K562 (cell line): ENCODE measurements at regions not wholly inside any gene's neighbourhood (a gene's known extent, or its start where the extent isn't known, plus 50 kb on each side); places are given as distances from the start of the nearest gene placed in this dataset.

ENCODE experiments used
- ATAC-seq: fragments of 200-7000 bp; cut with Tn5 transposase; 3 replicates; pipeline ENCODE4 v1.9.1; 2020; ENCODE audit warnings: moderate library complexity
- BruUV-seq: library from RNA; stranded (reverse); fragments of 400-500 nt; replicated peaks from 2 replicates; lab custom pipeline; 2021; lab: Mats Ljungman, UMichigan
- CTCF ChIA-PET: fragments of 300-600 bp; formaldehyde crosslinking; extraction: SDS; loops from one replicate; lab custom pipeline; 2021; ENCODE audit warnings: low intra/inter-chr PET ratio; lab: Yijun Ruan, JAX
- POLR2A ChIA-PET: fragments of 300-600, 350-650 bp; sonication (Branson Sonifier 250); formaldehyde crosslinking; extraction: SDS; loops from one replicate; lab custom pipeline; 2021; ENCODE audit warnings: antibody characterized with exemption, inconsistent platforms; lab: Yijun Ruan, JAX
- DNase-seq, 4 experiments: peaks; one replicate each; pipeline versions ENCODE4 v3.0.0 to v3.0.0-alpha.2; 2011 to 2018; ENCODE audit warnings: low spot score in 3 of 4, mixed read lengths in 3 of 4; ENCODE audit errors: extremely low read depth in 1 of 4
- FAIRE-seq: peaks from 2 replicates; lab custom pipeline; 2011; peaks lifted over from hg19 to GRCh38; lab: Jason Lieb, UNC
- H2AFZ ChIP-seq: 2 replicates; pipeline ENCODE4 v1.6.0; 2011; ENCODE audit warnings: low read depth, low read length, control low read depth, inconsistent platforms
- H3K27ac ChIP-seq: fragments of 200-600 bp; 3 replicates; pipeline ENCODE4 v1.8.0; 2011; ENCODE audit warnings: low read depth, mild to moderate bottlenecking, control low read depth, inconsistent platforms, low read length, moderate library complexity, mixed read lengths; ENCODE audit errors: extremely low read depth
- H3K27me3 ChIP-seq, 2 experiments: fragments of 300-600 bp in 1 of 2; 2 replicates in 1 of 2; 3 replicates in 1 of 2; pipeline versions ENCODE4 v1.6.0 to v1.8.0; 2011; ENCODE audit warnings: inconsistent platforms in 2 of 2, low read length in 2 of 2, mild to moderate bottlenecking in 1 of 2, mixed read lengths in 1 of 2, moderate library complexity in 1 of 2; ENCODE audit not compliant: control insufficient read depth in 2 of 2, insufficient read depth in 2 of 2
- H3K36me3 ChIP-seq: fragments of 300-600 bp; 3 replicates; pipeline ENCODE4 v1.8.0; 2011; ENCODE audit warnings: mild to moderate bottlenecking, low read length, inconsistent platforms; ENCODE audit not compliant: control insufficient read depth, insufficient read depth
- H3K4me1 ChIP-seq, 2 experiments: fragments of 200-600 bp in 1 of 2; replicated peaks in 1 of 2; 2 replicates in 1 of 2; 3 replicates in 1 of 2; pipeline versions ENCODE4 v1.5.1 to v1.8.0; 2011; ENCODE audit warnings: inconsistent platforms in 2 of 2, low read length in 2 of 2, mild to moderate bottlenecking in 1 of 2, mixed read lengths in 1 of 2, moderate library complexity in 1 of 2; ENCODE audit not compliant: control insufficient read depth in 2 of 2, insufficient read depth in 2 of 2
- H3K4me2 ChIP-seq: 2 replicates; pipeline ENCODE4 v1.6.1; 2011; ENCODE audit warnings: low read length, control low read depth, inconsistent platforms, mixed read lengths; ENCODE audit not compliant: insufficient read depth
- H3K4me3 ChIP-seq: fragments of 200-600 bp; sonication (generic), shearing (Covaris generic); 2 replicates; pipeline ENCODE4 v1.5.1; 2016; ENCODE audit warnings: control low read depth, inconsistent platforms
- H3K79me2 ChIP-seq: fragments of 200-600 bp; 3 replicates; pipeline ENCODE4 v1.8.0; 2011; ENCODE audit warnings: low read length, inconsistent platforms; ENCODE audit not compliant: control insufficient read depth, insufficient read depth
- H3K9ac ChIP-seq, 2 experiments: 2 replicates each; pipeline versions ENCODE4 v1.6.0 to v1.6.1; 2011; ENCODE audit warnings: low read depth in 2 of 2, low read length in 2 of 2, control low read depth in 1 of 2, inconsistent platforms in 1 of 2, mild to moderate bottlenecking in 1 of 2, mixed read lengths in 1 of 2; ENCODE audit not compliant: insufficient read depth in 1 of 2
- H3K9me1 ChIP-seq: one replicate; pipeline ENCODE4 v1.6.0; 2011; ENCODE audit warnings: inconsistent platforms, mild to moderate bottlenecking, low read length, moderate library complexity; ENCODE audit not compliant: control insufficient read depth, insufficient read depth
- H3K9me3 ChIP-seq: replicated peaks from 2 replicates; pipeline ENCODE4 v1.5.1; 2011; ENCODE audit warnings: low read depth, low read length, inconsistent platforms; ENCODE audit not compliant: control insufficient read depth, insufficient read depth
- H4K20me1 ChIP-seq: replicated peaks from 2 replicates; pipeline ENCODE4 v1.6.1; 2011; ENCODE audit warnings: low read length, inconsistent platforms, mixed read lengths; ENCODE audit not compliant: control insufficient read depth, insufficient read depth
- ARID2 ChIP-seq: fragments of 450-650 bp; IDR thresholded peaks from 2 replicates; pipeline ENCODE4 v1.6.1; 2017; ENCODE audit warnings: antibody characterized with exemption, mild to moderate bottlenecking
- ATF3 ChIP-seq, 2 experiments: fragments of 450-650 bp in 1 of 2; sonication (generic) in 1 of 2; formaldehyde crosslinking in 1 of 2; IDR thresholded peaks in 1 of 2; conservative IDR thresholded peaks in 1 of 2; 2 replicates each; pipeline versions ENCODE4 v1.6.1 to v1.8.1; 2016 to 2023; ENCODE audit warnings: mild to moderate bottlenecking in 2 of 2, moderate library complexity in 2 of 2, inconsistent platforms in 1 of 2, missing genetic modification reagents in 1 of 2
- JUND ChIP-seq, 2 experiments: IDR thresholded peaks; 2 replicates in 1 of 2; 3 replicates in 1 of 2; pipeline ENCODE4 v1.6.1; 2011; ENCODE audit warnings: borderline replicate concordance in 2 of 2, low read depth in 2 of 2, low read length in 2 of 2, improper control_type of control experiment in 1 of 2, missing biosample characterization in 1 of 2, missing genetic modification characterization in 1 of 2, missing genetic modification reagents in 1 of 2
- WGBS: fragments of 100-300 bp; shearing (Covaris generic); methylation state at CpG from one replicate; pipeline ENCODE4 v1.1.6; 2016; ENCODE audit warnings: low coverage, mixed read lengths; ENCODE audit not compliant: insufficient coverage; ENCODE audit errors: missing lambda C conversion rate; 5-methylcytosine and 5-hydroxymethylcytosine counted together
- in situ Hi-C: fragments of 300-500 bp; cut with MboI; formaldehyde crosslinking; loops from 4 replicates; pipeline ENCODE4 v1.15.0; 2018; ENCODE audit warnings: inconsistent platforms, mixed read lengths
- intact Hi-C: fragments of 100-400 bp; cut with micrococcal nuclease; formaldehyde crosslinking; loops from 2 replicates; pipeline ENCODE4 v1.14.2; 2022

- DNase-seq = no peak
- Histone ChIP-seq H3K4me1 (no peaks in the 10 kb centered on the region), H3K9ac (no peak overlapping the region), H3K4me3 (no peak overlapping the region), H4K20me1 (no peaks in the 10 kb centered on the region), H3K36me3 (no peaks in the 10 kb centered on the region), H2AFZ (no peak overlapping the region), H3K79me2 (no peaks in the 10 kb centered on the region), H3K9me1 (no peaks in the 10 kb centered on the region), H3K27ac (no peak overlapping the region), H3K9me3 (no peaks in the 10 kb centered on the region), H3K27me3 (peaks cover 6 to 22% of the 10 kb centered on the region in 2 experiments; a peak in 4 of 5 replicates), H3K4me2 (no peak overlapping the region)
- no TSS peak for BruUV-seq
- 0% methylated on average over 1 of the region's 1 CpG for WGBS
- intact Hi-C loops (no loop called here), in situ Hi-C loops (no loop called here)
- no peak for FAIRE-seq
- ChIA-PET POLR2A (no interaction called here), CTCF (no interaction called here)
- no peak for ATAC-seq
- TF ChIP-seq JUND (IDR thresholded peaks at IDR 0.05; ENCODE audit: borderline replicate concordance, low read depth, low read length) (peak; percentile 6; the same call in 1 of the 2 replicates), JUND (tag; IDR thresholded peaks at IDR 0.05; ENCODE audit: borderline replicate concordance, low read depth, low read length) (no peak), ARID2 (no peak), ATF3 (IDR thresholded peaks at IDR 0.05) (peak; percentile 59), ATF3 (CRISPR knock-in tag; conservative IDR thresholded peaks at IDR 0.05) (no peak)
Measured at GRCh38 chr7:25515633-25516275, 287.5 kb upstream of the NPVF start.
